ENCODE measurements at regions not wholly inside any gene's neighbourhood (a gene's known extent, or its start where the extent isn't known, plus 50 kb on each side); places are given as distances from the start of the nearest gene placed in this dataset.

DNA sequence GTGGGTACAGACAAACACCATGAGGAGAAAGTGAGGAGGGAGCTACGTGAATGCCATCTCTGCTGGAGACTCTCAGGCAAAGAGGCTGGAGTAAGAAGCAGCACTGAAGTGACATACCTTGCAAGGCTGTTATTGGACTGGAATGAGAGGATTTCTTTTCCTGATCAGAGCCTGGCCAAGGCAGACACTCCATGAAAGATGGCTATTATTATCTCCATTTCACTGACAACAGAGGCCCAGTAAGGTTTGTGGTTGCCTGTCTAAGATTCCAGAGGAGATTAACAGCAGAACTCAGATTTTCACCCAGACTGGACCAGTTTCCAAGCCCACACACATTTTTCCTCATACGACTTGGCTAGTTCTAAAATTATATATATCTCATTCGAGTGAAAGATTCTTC, 162.0 kb upstream of the EOLA2 start:
- H3K27ac ChIP-seq (ENCODE audit: extremely low read depth, low read depth, low read length), result no peak overlapping the region
- in situ Hi-C loops (cut with MboI) (no loop called here), intact Hi-C loops (cut with micrococcal nuclease) (no loop called here)
- H3K4me1 ChIP-seq (replicated peaks in 1 of 2; ENCODE audit: control insufficient read depth in 2 of 2, insufficient read depth in 2 of 2, low read length in 2 of 2), result no peaks in the 10 kb centered on the region
- no peak overlapping the region for H3K4me3 ChIP-seq
- CTCF ChIA-PET (ENCODE audit: low intra/inter-chr PET ratio), result no interaction called here
- no peaks in the 10 kb centered on the region for H3K9me1 ChIP-seq (ENCODE audit: control insufficient read depth, insufficient read depth, low read length)
- no peak overlapping the region for H3K9ac ChIP-seq (ENCODE audit: insufficient read depth in 1 of 2, low read depth in 2 of 2, low read length in 2 of 2)
- TF ChIP-seq HNRNPLL (IDR thresholded peaks at IDR 0.05; ENCODE audit: low read depth, low read length, poor library complexity, severe bottlenecking) (no peak), MEF2A (IDR thresholded peaks at IDR 0.05; ENCODE audit: control insufficient read depth, low read depth, low read length) (no peak), NBN (IDR thresholded peaks at IDR 0.05; ENCODE audit: low read depth) (no peak), ZNF224 (CRISPR knock-in tag; IDR thresholded peaks at IDR 0.05) (no peak), CHCHD3 (CRISPR knock-in tag; IDR thresholded peaks at IDR 0.05) (no peak), SAFB (IDR thresholded peaks at IDR 0.05; ENCODE audit: borderline replicate concordance, low read depth, low read length) (no peak), ZNF24 (IDR thresholded peaks at IDR 0.05) (no peak), NR2C1 (IDR thresholded peaks at IDR 0.05) (no peak), NR2C1 (tag; IDR thresholded peaks at IDR 0.05) (no peak), BDP1 (IDR thresholded peaks at IDR 0.05; ENCODE audit: insufficient read depth, insufficient read length) (no peak), KLF1 (tag; IDR thresholded peaks at IDR 0.05) (no peak), HLTF (IDR thresholded peaks at IDR 0.05) (no peak), CC2D1A (IDR thresholded peaks at IDR 0.05) (no peak), ARID1B (IDR thresholded peaks at IDR 0.05) (no peak), RFX1 (IDR thresholded peaks at IDR 0.05) (no peak), CBFB (CRISPR knock-in tag; IDR thresholded peaks at IDR 0.05) (no peak), RAD21 (CRISPR knock-in tag; conservative IDR thresholded peaks at IDR 0.05 in 1 of 2, IDR thresholded peaks at IDR 0.05 in 1 of 2) (no peak), POLR2H (tag; IDR thresholded peaks at IDR 0.05; ENCODE audit: low read depth) (no peak), MAFF (IDR thresholded peaks at IDR 0.05; ENCODE audit: low read length) (no peak)
- TF ChIP-seq, protein P1, sequence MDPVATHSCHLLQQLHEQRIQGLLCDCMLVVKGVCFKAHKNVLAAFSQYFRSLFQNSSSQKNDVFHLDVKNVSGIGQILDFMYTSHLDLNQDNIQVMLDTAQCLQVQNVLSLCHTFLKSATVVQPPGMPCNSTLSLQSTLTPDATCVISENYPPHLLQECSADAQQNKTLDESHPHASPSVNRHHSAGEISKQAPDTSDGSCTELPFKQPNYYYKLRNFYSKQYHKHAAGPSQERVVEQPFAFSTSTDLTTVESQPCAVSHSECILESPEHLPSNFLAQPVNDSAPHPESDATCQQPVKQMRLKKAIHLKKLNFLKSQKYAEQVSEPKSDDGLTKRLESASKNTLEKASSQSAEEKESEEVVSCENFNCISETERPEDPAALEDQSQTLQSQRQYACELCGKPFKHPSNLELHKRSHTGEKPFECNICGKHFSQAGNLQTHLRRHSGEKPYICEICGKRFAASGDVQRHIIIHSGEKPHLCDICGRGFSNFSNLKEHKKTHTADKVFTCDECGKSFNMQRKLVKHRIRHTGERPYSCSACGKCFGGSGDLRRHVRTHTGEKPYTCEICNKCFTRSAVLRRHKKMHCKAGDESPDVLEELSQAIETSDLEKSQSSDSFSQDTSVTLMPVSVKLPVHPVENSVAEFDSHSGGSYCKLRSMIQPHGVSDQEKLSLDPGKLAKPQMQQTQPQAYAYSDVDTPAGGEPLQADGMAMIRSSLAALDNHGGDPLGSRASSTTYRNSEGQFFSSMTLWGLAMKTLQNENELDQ (CRISPR knock-in tag; IDR thresholded peaks at IDR 0.05; ENCODE audit: borderline replicate concordance), result no peak
- TF ChIP-seq, protein P2, sequence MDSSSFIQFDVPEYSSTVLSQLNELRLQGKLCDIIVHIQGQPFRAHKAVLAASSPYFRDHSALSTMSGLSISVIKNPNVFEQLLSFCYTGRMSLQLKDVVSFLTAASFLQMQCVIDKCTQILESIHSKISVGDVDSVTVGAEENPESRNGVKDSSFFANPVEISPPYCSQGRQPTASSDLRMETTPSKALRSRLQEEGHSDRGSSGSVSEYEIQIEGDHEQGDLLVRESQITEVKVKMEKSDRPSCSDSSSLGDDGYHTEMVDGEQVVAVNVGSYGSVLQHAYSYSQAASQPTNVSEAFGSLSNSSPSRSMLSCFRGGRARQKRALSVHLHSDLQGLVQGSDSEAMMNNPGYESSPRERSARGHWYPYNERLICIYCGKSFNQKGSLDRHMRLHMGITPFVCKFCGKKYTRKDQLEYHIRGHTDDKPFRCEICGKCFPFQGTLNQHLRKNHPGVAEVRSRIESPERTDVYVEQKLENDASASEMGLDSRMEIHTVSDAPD (CRISPR knock-in tag; IDR thresholded peaks at IDR 0.05), result no peak
- no peaks in the 10 kb centered on the region for H3K79me2 ChIP-seq (ENCODE audit: control insufficient read depth, insufficient read depth, low read length)
- no peaks in the 10 kb centered on the region for H3K9me3 ChIP-seq (replicated peaks; ENCODE audit: control insufficient read depth, insufficient read depth, low read depth, low read length)
- FAIRE-seq (no peak), DNase-seq (ENCODE audit: extremely low read depth in 1 of 4, low spot score in 3 of 4) (no peak), ATAC-seq (no peak)
- POLR2A ChIA-PET, result interaction anchor here (0.6 kb wide), 1 partner anchor 108 kb away, joined by 3 read pairs; no protein-coding TSS in a partner anchor
- no peaks in the 10 kb centered on the region for H3K36me3 ChIP-seq (ENCODE audit: control insufficient read depth, insufficient read depth, low read length)
- H2AFZ ChIP-seq (ENCODE audit: low read depth, low read length), result no peak overlapping the region
- no peak overlapping the region for H3K4me2 ChIP-seq (ENCODE audit: insufficient read depth, low read length)
- no peaks in the 10 kb centered on the region for H4K20me1 ChIP-seq (replicated peaks; ENCODE audit: control insufficient read depth, insufficient read depth, low read length)
- WGBS (ENCODE audit: insufficient coverage, low coverage, missing lambda C conversion rate), result 0% methylated on average over 3 of the region's 3 CpGs
- no peaks in the 10 kb centered on the region for H3K27me3 ChIP-seq (ENCODE audit: control insufficient read depth in 2 of 2, insufficient read depth in 2 of 2, low read length in 2 of 2)
- no TSS peak for BruUV-seq (replicated peaks)

Data from K562 (cell line).